GM12878 (cell line): ENCODE measurements at regions not wholly inside any gene's neighbourhood (a gene's known extent, or its start where the extent isn't known, plus 50 kb on each side); places are given as distances from the start of the nearest gene placed in this dataset.

Experiments
- ATAC-seq: fragments of 200-7000 bp; cut with Tn5 transposase; 3 replicates; pipeline ENCODE4 v1.9.1; 2020; ENCODE audit warnings: mild to moderate bottlenecking, moderate library complexity
- BruUV-seq: library from RNA; stranded (reverse); fragments of 400-500 nt; replicated peaks from 2 replicates; lab custom pipeline; 2021; lab: Mats Ljungman, UMichigan
- CTCF ChIA-PET: fragments of 300-600 bp; sonication (Branson Sonifier 250); formaldehyde crosslinking; extraction: SDS; loops from one replicate; lab custom pipeline; 2021; ENCODE audit warnings: inconsistent platforms; lab: Yijun Ruan, JAX
- POLR2A ChIA-PET: fragments of 350-600 bp; formaldehyde crosslinking; extraction: SDS; loops from one replicate; lab custom pipeline; 2021; ENCODE audit warnings: inconsistent platforms; lab: Charles Lee
- RAD21 ChIA-PET: fragments of 300-600 bp; sonication (Branson Sonifier 250); formaldehyde crosslinking; loops from one replicate; lab custom pipeline; 2023; ENCODE audit warnings: antibody characterized with exemption; ENCODE audit not compliant: unreplicated experiment; lab: Charles Lee
- SMC1A ChIA-PET: fragments of 300-600 bp; sonication (Branson Sonifier 250); formaldehyde crosslinking; loops from one replicate; lab custom pipeline; 2023; ENCODE audit not compliant: unreplicated experiment, uncharacterized antibody; lab: Charles Lee
- DNase-seq: peaks from one replicate; pipeline ENCODE4 v3.0.0-alpha.2; 2011; ENCODE audit warnings: low read depth, low spot score
- FAIRE-seq: peaks from 3 replicates; lab custom pipeline; 2011; peaks lifted over from hg19 to GRCh38; lab: Jason Lieb, UNC
- H2AFZ ChIP-seq: 2 replicates; pipeline ENCODE4 v1.6.0; 2011; ENCODE audit warnings: low read depth, low read length, control low read depth; ENCODE audit not compliant: control insufficient read depth
- H3K27ac ChIP-seq: 2 replicates; pipeline ENCODE4 v1.5.1; 2011; ENCODE audit warnings: control low read depth; ENCODE audit not compliant: control insufficient read depth, insufficient read depth
- H3K27me3 ChIP-seq, 2 experiments: replicated peaks in 1 of 2; 2 replicates each; pipeline versions ENCODE4 v1.6.0 to v1.6.1; 2011; ENCODE audit warnings: low read length in 1 of 2; ENCODE audit not compliant: control insufficient read depth in 2 of 2, insufficient read depth in 2 of 2
- H3K36me3 ChIP-seq, 2 experiments: 2 replicates each; pipeline ENCODE4 v1.5.1; 2011; ENCODE audit warnings: low read length in 1 of 2; ENCODE audit not compliant: control insufficient read depth in 2 of 2, insufficient read depth in 2 of 2
- H3K4me1 ChIP-seq: 2 replicates; pipeline ENCODE4 v1.6.1; 2011; ENCODE audit warnings: mild to moderate bottlenecking, low read length, moderate library complexity, mixed read lengths; ENCODE audit not compliant: control insufficient read depth, insufficient read depth
- H3K4me2 ChIP-seq: 2 replicates; pipeline ENCODE4 v1.6.0; 2011; ENCODE audit warnings: control low read depth; ENCODE audit not compliant: control insufficient read depth, insufficient read depth
- H3K4me3 ChIP-seq: fragments of 200-600 bp; sonication (generic); 2 replicates; pipeline ENCODE4 v1.5.1; 2016
- H3K79me2 ChIP-seq: 2 replicates; pipeline ENCODE4 v1.6.0; 2011; ENCODE audit warnings: low read length; ENCODE audit not compliant: control insufficient read depth, insufficient read depth
- H3K9ac ChIP-seq: 2 replicates; pipeline ENCODE4 v1.8.0; 2011; ENCODE audit warnings: low read length, control low read depth, mixed read lengths; ENCODE audit not compliant: control insufficient read depth, insufficient read depth
- H3K9me3 ChIP-seq: replicated peaks from 3 replicates; pipeline ENCODE4 v1.5.1; 2011; ENCODE audit warnings: mild to moderate bottlenecking, low read length; ENCODE audit not compliant: control insufficient read depth, insufficient read depth
- H4K20me1 ChIP-seq: 2 replicates; pipeline ENCODE4 v1.6.0; 2011; ENCODE audit not compliant: control insufficient read depth, insufficient read depth
- CBFB ChIP-seq: IDR thresholded peaks from 2 replicates; pipeline ENCODE4 v1.6.1; 2016; ENCODE audit warnings: antibody characterized with exemption, low read depth
- CHD1 ChIP-seq: IDR thresholded peaks from 2 replicates; pipeline ENCODE4 v1.6.1; 2012; ENCODE audit warnings: low read depth, low read length, improper control_type of control experiment
- E4F1 ChIP-seq: fragments of 450-650 bp; IDR thresholded peaks from 2 replicates; pipeline ENCODE4 v1.6.1; 2018; ENCODE audit warnings: borderline replicate concordance, mild to moderate bottlenecking; ENCODE audit not compliant: partially characterized antibody
- EP300 ChIP-seq, 2 experiments: fragments of 150-350 bp in 1 of 2; IDR thresholded peaks; 2 replicates each; pipeline ENCODE4 v1.6.1; 2011 to 2012; ENCODE audit warnings: low read depth in 2 of 2, low read length in 2 of 2, borderline replicate concordance in 1 of 2, improper control_type of control experiment in 1 of 2, inconsistent platforms in 1 of 2; ENCODE audit not compliant: control insufficient read depth in 1 of 2
- HCFC1 ChIP-seq: fragments of 150-350 bp; IDR thresholded peaks from 2 replicates; pipeline ENCODE4 v1.6.1; 2014; ENCODE audit warnings: low read length
- HDAC6 ChIP-seq: fragments of 200-600 bp; sonication (generic); IDR thresholded peaks from one replicate; pipeline ENCODE4 v1.8.0; 2017; ENCODE audit warnings: antibody characterized with exemption; ENCODE audit not compliant: unreplicated experiment
- HDGF ChIP-seq: fragments of 450-650 bp; IDR thresholded peaks from 2 replicates; pipeline ENCODE4 v1.6.1; 2016; ENCODE audit warnings: antibody characterized with exemption
- MTA2 ChIP-seq: fragments of 450-650 bp; IDR thresholded peaks from 2 replicates; pipeline ENCODE4 v1.6.1; 2016; ENCODE audit warnings: low read depth, mild to moderate bottlenecking, moderate library complexity
- NFIC ChIP-seq: IDR thresholded peaks from 2 replicates; pipeline ENCODE4 v1.6.1; 2012; ENCODE audit warnings: low read depth, mild to moderate bottlenecking, inconsistent platforms, low read length, moderate library complexity
- NFYB ChIP-seq: IDR thresholded peaks from 2 replicates; pipeline ENCODE4 v1.6.1; 2011; ENCODE audit warnings: low read depth, mild to moderate bottlenecking, low read length, improper control_type of control experiment, moderate library complexity; ENCODE audit not compliant: insufficient read depth
- RELA ChIP-seq: fragments of 450-650 bp; IDR thresholded peaks from 2 replicates; pipeline ENCODE4 v1.8.0; 2014; ENCODE audit warnings: borderline replicate concordance; ENCODE audit not compliant: partially characterized antibody
- SPI1 ChIP-seq: IDR thresholded peaks from 2 replicates; pipeline ENCODE4 v1.6.1; 2011; ENCODE audit warnings: low read depth, mild to moderate bottlenecking, low read length, moderate library complexity, borderline replicate concordance; ENCODE audit not compliant: insufficient read depth
- ZBED1 ChIP-seq: IDR thresholded peaks from 2 replicates; pipeline ENCODE4 v1.6.1; 2016; ENCODE audit warnings: borderline replicate concordance
- ZZZ3 ChIP-seq: IDR thresholded peaks from 2 replicates; pipeline ENCODE4 v1.6.1; 2011; ENCODE audit warnings: low read depth; ENCODE audit not compliant: control insufficient read depth, insufficient read length
- in situ Hi-C: fragments of 300-500 bp; cut with MboI; formaldehyde crosslinking; loops from 9 replicates; pipeline ENCODE4 v1.14.3; 2018; ENCODE audit warnings: mixed read lengths
- intact Hi-C: fragments of 100-400 bp; cut with micrococcal nuclease; formaldehyde crosslinking; loops from one replicate; pipeline ENCODE4 v1.14.2; 2022; ENCODE audit not compliant: unreplicated experiment
- TF ChIP-seq, protein P1 (sequence below): fragments of 450-650 bp; IDR thresholded peaks from 2 replicates; pipeline ENCODE4 v1.6.1; 2016; ENCODE audit warnings: mild to moderate bottlenecking
- TF ChIP-seq, protein P2 (sequence below): IDR thresholded peaks from 2 replicates; pipeline ENCODE4 v1.6.1; 2011; ENCODE audit warnings: borderline replicate concordance, low read depth, mild to moderate bottlenecking, moderate library complexity, low read length; ENCODE audit not compliant: insufficient read depth, poor library complexity, severe bottlenecking

GRCh38 chr12:45557016-45557415, 172.5 kb upstream of the ARID2 start:
- no peaks in the 10 kb centered on the region for H3K9me3 ChIP-seq
- H3K27me3 ChIP-seq: no peaks in the 10 kb centered on the region
- ChIA-PET CTCF (interaction anchor here (2.5 kb wide), 1 partner anchor 13 kb away, joined by 8 read pairs; no protein-coding TSS in a partner anchor), SMC1A (interaction anchor here (1.7 kb wide), 1 partner anchor 13 kb away, joined by 6 read pairs; no protein-coding TSS in a partner anchor)
- no peak overlapping the region for H3K27ac ChIP-seq
- TF ChIP-seq EP300 (IDR thresholded peaks at IDR 0.05; ENCODE audit: borderline replicate concordance in 1 of 2, control insufficient read depth in 1 of 2, low read depth in 2 of 2, low read length in 2 of 2) (no peak), NFYB (no peak), HDAC6 (no peak), CBFB (no peak), HCFC1 (no peak), E4F1 (no peak), RELA (no peak), CHD1 (no peak), MTA2 (no peak), NFIC (no peak), HDGF (no peak), SPI1 (no peak), ZZZ3 (no peak), ZBED1 (no peak)
- TF ChIP-seq, protein P1, sequence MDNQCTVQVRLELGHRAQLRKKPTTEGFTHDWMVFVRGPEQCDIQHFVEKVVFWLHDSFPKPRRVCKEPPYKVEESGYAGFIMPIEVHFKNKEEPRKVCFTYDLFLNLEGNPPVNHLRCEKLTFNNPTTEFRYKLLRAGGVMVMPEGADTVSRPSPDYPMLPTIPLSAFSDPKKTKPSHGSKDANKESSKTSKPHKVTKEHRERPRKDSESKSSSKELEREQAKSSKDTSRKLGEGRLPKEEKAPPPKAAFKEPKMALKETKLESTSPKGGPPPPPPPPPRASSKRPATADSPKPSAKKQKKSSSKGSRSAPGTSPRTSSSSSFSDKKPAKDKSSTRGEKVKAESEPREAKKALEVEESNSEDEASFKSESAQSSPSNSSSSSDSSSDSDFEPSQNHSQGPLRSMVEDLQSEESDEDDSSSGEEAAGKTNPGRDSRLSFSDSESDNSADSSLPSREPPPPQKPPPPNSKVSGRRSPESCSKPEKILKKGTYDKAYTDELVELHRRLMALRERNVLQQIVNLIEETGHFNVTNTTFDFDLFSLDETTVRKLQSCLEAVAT: no peak
- TF ChIP-seq, protein P2, sequence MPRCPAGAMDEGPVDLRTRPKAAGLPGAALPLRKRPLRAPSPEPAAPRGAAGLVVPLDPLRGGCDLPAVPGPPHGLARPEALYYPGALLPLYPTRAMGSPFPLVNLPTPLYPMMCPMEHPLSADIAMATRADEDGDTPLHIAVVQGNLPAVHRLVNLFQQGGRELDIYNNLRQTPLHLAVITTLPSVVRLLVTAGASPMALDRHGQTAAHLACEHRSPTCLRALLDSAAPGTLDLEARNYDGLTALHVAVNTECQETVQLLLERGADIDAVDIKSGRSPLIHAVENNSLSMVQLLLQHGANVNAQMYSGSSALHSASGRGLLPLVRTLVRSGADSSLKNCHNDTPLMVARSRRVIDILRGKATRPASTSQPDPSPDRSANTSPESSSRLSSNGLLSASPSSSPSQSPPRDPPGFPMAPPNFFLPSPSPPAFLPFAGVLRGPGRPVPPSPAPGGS: no peak
- TF ChIP-seq, all 136 proteins: peak for 0
- no peak for DNase-seq
- Histone ChIP-seq H3K36me3 (no peaks in the 10 kb centered on the region), H3K9ac (no peak overlapping the region), H3K79me2 (no peaks in the 10 kb centered on the region), H2AFZ (no peak overlapping the region), H3K4me2 (no peak overlapping the region), H4K20me1 (no peaks in the 10 kb centered on the region), H3K4me1 (no peaks in the 10 kb centered on the region), H3K4me3 (no peak overlapping the region)
- in situ Hi-C loops: no loop called here
- RAD21 ChIA-PET: no interaction called here
- no peak for ATAC-seq
- no peak for FAIRE-seq
- BruUV-seq: no TSS peak
- POLR2A ChIA-PET: interaction anchor here (1.3 kb wide), 1 partner anchor 169 kb away, joined by 3 read pairs; no protein-coding TSS in a partner anchor
- intact Hi-C loops: loop anchor here (5.0 kb wide), 1 partner anchor 110 kb away; no protein-coding TSS in a partner anchor
